CD4-positive, alpha-beta T cell treated with Interleukin-21 for 1 hour (primary cell): ENCODE measurements at regions not wholly inside any gene's neighbourhood (a gene's known extent, or its start where the extent isn't known, plus 50 kb on each side); places are given as distances from the start of the nearest gene placed in this dataset.
"Not testable (repeated sequence)": the region's sequence is repeated elsewhere in the genome, so short reads cannot be mapped to it uniquely, and the experiment has no call there.

ENCODE experiments used
- DNase-seq: peaks from one replicate; pipeline ENCODE4 v3.0.0-alpha.2; 2020

DNA sequence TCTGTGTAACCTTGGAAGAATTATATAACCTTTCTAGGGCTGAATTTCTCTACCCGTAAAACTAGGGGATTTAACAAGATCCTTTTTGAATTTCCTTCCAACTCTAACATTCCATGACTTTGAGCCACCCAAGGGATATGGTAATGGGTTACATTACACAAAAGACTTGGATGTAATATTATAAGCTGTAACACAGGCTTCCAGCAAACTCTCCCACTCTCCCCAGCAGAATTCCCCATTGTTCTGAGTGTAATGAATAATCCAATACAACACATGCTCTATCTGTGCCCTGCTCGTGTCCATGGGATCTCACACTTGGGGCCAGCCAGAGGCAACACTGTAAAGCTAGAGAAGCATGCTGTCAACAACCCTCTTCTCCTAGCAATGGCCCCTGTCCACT lies 790.6 kb upstream of the AUTS2 start:
- no peak for DNase-seq

DNA sequence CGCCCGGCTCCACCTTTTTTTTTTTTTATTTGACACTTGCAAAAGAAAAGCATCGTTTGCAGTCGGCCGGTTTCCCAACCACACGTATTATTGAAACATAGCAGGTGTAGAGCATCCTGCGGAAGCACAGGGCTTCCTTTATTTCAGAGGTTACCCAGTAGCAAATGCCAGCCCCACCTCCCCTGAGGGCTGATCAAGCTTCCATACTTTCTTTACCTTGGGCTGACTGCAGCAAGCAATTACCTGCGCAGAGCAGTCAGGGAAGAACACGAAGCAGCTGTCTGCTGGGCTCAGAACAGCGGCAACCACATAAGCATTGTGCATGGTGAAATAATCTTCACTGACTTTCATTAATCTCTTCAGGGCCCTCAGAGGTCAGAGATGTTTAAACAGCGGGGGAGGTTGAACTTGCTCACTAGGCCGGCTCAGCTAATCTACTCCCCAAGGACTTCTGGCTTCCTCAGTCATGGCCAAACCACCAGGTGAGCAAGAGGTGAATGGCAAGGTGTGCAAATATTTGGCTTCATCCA lies 784.7 kb upstream of the AUTS2 start:
- no peak for DNase-seq

DNA sequence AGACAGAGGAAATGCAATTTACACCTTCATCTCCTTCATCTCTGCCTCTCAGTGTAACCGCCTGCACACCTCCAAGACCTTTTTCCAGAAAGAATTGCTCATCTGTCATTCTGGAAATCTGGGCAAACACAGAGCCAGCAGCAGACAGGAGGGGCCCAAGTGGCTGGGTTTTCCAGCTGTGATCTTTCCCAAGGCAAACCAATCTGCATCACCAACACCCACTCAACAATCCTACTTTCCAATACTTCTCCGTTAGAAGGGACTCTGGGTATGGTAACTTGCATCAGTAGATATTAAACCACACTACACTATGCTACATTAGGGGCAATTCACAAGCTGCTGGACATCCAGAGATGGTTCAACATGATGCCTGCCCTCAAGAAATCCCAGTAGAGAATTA lies 781.8 kb upstream of the AUTS2 start:
- DNase-seq: no peak

DNA sequence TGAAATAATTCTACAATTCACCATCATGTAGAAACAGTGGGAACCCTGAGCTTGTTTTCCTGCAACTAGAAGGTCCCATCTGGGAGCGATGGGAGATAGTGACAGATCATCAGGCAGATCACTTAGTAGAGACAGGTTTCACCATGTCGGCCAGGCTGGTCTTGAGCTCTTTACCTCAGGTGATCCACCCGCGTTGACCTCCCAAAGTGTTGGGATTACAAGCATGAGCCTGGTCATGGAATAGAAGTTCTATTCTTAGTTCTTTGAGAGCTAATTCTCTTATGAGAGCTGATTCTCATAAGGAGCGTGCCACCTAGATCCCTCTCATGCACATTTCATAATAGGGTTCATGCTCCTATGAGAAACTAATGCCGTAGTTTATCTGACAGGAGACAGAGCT lies 778.0 kb upstream of the AUTS2 start:
- DNase-seq: no peak

- no peak for DNase-seq
These were observed 776.4 kb upstream of the AUTS2 start for GRCh38 chr7:68821846-68822245.

DNA sequence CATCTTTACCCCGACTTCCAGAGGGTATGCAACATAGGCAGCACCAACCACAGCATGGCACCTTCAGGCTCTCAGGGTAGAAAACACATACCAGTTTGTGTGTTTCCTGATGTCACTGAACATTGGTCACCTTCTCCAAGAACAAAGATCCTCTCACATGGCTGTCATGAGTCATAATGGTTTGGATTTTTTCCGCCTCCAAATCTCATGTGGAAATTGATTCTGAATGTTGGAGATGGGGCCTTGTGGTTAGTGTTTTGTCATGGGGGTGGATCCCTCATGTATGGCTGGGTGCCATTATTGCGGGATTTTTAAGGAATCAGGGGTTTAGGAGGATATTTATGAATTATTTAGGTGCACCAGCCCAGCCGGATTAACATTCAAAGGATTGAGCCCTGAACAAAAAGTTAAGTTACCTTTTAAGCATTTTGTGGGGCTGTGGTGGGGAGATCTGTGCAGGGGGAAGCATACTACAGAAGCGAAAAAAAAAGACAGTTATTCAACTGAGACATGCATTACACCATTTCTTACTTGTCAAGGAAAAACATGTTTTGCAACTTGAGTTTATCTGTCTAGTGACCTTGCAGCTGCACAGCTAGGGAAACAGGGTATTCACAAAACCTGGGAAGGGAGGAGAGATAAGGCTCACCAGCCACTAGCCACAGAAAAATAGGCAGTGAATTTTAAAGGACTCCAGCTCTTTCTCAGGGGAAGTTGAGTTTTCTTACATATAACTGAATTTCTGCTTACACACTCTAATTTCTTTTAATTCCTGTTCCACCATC lies 774.1 kb upstream of the AUTS2 start:
- no peak for DNase-seq

GRCh38 chr7:68828575-68828974 lies 769.7 kb upstream of the AUTS2 start:
- DNase-seq: no peak

DNA sequence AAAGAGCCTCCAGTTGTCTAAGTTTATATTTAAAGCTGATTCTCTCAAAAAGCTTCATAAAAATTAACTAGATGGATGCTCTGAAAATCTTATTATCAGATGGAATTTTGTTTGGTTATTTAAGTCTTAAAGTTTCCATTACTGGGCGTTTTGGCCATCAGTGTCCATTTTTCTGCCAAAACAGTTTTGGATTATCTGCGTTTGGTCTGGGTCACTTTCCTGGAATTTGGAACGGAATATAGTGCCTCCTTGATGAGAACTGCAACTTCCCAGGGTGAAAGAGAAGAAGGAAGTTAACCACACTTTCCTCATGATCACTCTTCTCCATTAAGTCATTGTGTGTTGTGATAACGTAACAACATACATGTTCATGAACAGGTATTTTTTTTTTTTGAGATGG lies 764.9 kb upstream of the AUTS2 start:
- DNase-seq: no peak

- DNase-seq: no peak
These were observed 759.3 kb upstream of the AUTS2 start for GRCh38 chr7:68839014-68839413.

GRCh38 chr7:68840991-68841390 lies 757.3 kb upstream of the AUTS2 start:
- DNase-seq: no peak

- not testable (repeated sequence) for DNase-seq
These were observed 754.3 kb upstream of the AUTS2 start for GRCh38 chr7:68843985-68844384.

GRCh38 chr7:68846811-68847325 lies 751.4 kb upstream of the AUTS2 start:
- DNase-seq: no peak

DNA sequence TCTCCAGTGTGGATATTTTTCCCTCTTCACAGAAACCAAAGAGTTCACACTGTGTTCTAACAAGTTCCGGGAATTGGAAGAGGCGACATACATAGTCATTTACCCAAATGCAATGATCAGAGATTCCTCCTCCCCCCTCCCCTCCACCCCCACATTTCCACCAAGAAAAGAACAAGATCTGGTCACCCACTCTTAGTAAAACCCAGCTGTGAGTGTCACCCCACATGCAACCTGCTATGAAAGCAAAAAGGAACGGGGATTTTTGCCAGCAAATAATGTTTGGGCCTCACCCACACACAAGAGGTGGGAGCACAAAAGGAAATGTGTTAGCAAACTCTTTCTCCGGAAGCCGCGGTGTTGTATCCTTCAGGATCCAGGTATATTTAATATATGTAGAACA lies 745.0 kb upstream of the AUTS2 start:
- no peak for DNase-seq

- DNase-seq: no peak
These were observed 740.7 kb upstream of the AUTS2 start for GRCh38 chr7:68857571-68857970.

DNA sequence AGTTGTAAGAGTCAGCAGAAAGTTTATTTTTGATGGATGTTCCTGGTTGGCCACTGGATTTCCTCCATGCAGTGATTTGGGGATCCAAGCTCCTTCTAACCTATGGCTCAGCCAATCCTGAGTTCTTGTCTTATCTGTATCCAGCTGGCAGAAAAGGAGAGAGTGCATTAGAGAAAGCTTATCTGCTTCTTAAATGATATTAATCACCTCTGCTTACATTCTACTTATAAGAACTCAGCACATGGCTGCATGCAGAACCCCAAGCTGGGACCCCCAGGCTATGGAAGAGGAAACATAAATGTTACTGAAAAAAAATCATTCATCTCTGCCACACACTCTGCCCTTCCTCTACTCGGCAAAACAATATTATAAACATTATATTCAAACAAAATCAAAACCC lies 739.8 kb upstream of the AUTS2 start:
- no peak for DNase-seq

- DNase-seq: no peak
These were observed 737.1 kb upstream of the AUTS2 start for GRCh38 chr7:68861171-68861570.

DNA sequence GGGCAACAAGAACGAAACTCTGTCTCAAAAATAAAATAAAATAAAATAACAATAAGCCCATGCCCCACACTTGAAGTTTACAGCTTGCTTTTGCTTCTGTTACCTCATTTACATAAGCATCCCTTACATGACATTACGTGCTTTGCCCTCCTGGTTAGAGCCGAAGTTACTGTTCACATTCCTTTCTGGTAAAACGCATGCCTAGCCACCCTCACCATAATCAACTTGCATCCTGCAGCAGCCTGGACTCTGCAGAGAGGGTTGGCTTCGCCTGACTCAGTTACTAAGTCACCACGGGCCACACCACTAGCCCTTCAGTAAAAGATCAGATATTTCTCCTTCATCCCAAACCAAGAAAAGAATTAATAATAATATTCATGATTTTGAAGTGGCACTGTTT lies 736.0 kb upstream of the AUTS2 start:
- DNase-seq: no peak

- DNase-seq: no peak
These were observed 735.5 kb upstream of the AUTS2 start for GRCh38 chr7:68862736-68863135.

GRCh38 chr7:68865351-68866199 lies 732.7 kb upstream of the AUTS2 start:
- DNase-seq: no peak

DNA sequence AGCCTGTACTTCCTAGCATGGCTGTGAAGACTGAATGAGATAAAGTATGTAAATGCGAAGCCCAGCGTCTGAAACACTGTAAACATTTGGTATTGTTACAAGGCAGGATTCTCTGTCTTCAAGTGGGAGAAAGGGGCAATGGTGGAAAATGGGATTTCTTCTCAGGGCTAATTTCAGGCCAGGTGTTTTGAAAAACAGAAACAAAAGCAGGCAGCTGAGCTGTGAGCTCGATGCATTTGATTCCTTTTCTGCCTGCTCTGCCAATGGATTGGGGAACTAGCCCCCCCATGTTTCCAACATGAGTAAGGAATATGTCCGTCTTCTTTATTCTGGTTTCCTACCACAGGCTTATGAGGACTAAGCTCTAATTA lies 732.1 kb upstream of the AUTS2 start:
- no peak for DNase-seq

DNA sequence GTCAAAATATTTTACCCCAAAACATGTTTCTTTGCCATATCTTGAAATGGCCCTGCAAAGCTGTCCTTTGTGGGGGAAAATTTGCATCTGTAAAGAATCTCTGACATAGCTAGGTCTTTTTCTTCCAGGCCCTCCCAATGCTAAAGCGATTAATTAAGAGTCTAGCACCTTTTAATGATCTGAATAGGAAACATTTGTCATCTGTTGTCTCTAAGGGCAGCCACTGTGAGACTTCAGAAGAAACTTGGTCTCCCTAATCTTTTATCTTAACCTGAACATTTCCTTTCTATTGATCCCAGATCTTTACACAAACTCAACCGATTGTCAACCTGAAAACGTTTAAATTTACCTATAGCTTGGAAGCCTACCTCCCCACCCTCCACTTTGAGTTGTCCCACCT lies 731.6 kb upstream of the AUTS2 start:
- not testable (repeated sequence) for DNase-seq

GRCh38 chr7:68868978-68869377 lies 729.3 kb upstream of the AUTS2 start:
- no peak for DNase-seq

- no peak for DNase-seq
These were observed 724.7 kb upstream of the AUTS2 start for GRCh38 chr7:68873616-68874015.

DNA sequence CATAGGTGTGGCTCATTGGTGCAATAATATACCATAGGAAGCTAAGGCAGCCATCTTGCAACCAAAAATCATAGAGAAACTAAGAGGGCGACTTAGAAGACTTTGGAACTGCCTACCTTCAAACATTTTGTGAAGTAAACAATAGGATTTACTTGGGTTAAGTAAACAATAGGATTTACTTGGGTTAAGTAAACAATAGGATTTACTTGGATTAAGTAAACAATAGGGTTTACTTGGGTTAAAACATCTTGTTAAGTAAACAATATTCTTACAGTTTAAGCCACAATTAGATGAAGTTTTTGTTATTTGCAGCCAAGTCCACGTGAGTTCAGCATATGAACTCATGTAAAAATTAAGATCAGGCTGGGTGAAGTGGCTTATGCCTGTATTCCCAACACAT lies 722.4 kb upstream of the AUTS2 start:
- no peak for DNase-seq
